T-cell (primary cell): ENCODE measurements at regions not wholly inside any gene's neighbourhood (a gene's known extent, or its start where the extent isn't known, plus 50 kb on each side); places are given as distances from the start of the nearest gene placed in this dataset.

ENCODE experiments used
- ATAC-seq, 4 experiments: fragments of 200-7000 bp in 3 of 4; fragments of 150-1000 bp in 1 of 4; cut with Tn5 transposase; replicated peaks in 1 of 4; 1 replicate in 3 of 4; 2 replicates in 1 of 4; pipeline ENCODE4 v1.10.0; 2021; ENCODE audit warnings: moderate library complexity in 3 of 4, mild to moderate bottlenecking in 2 of 4, moderate number of reproducible peaks in 1 of 4
- CTCF ChIA-PET, 2 donors: fragments of 300-600 bp; sonication (Branson Sonifier 250); formaldehyde crosslinking; loops; one replicate each; lab custom pipeline; 2022; ENCODE audit warnings: antibody characterized with exemption in 2 of 2; lab: Charles Lee
- POLR2A ChIA-PET, 2 donors: fragments of 300-600 bp; sonication (Branson Sonifier 250); formaldehyde crosslinking; loops; one replicate each; lab custom pipeline; 2022; ENCODE audit warnings: antibody characterized with exemption in 2 of 2; lab: Charles Lee
- DNase-seq, 35 experiments: peaks; one replicate each; pipeline versions ENCODE4 v3.0.0 to v3.0.0-alpha.2; 2013 to 2023
- H3K27ac ChIP-seq: one replicate; pipeline ENCODE4 v1.5.1; 2013; ENCODE audit warnings: low read length
- H3K27me3 ChIP-seq, 2 experiments: replicated peaks in 1 of 2; 1 replicate in 1 of 2; 2 replicates in 1 of 2; pipeline versions ENCODE4 v1.6.1 to v1.7.0; 2013; ENCODE audit warnings: low read length in 1 of 2, mixed read lengths in 1 of 2; ENCODE audit not compliant: control insufficient read depth in 2 of 2, insufficient read depth in 2 of 2; ENCODE audit errors: extremely low read depth in 1 of 2
- H3K36me3 ChIP-seq, 2 donors: 1 replicate in 1 of 2; 2 replicates in 1 of 2; pipeline versions ENCODE4 v1.6.1 to v1.7.0; 2013; ENCODE audit warnings: low read length in 1 of 2; ENCODE audit not compliant: control insufficient read depth in 2 of 2, insufficient read depth in 1 of 2; ENCODE audit errors: extremely low read depth in 1 of 2
- H3K4me1 ChIP-seq, 2 experiments: 1 replicate in 1 of 2; 2 replicates in 1 of 2; pipeline versions ENCODE4 v1.6.1 to v1.7.0; 2013; ENCODE audit warnings: low read length in 2 of 2, mixed read lengths in 1 of 2; ENCODE audit not compliant: insufficient read depth in 2 of 2, control insufficient read depth in 1 of 2; ENCODE audit errors: extremely low read depth in 1 of 2
- H3K4me3 ChIP-seq, 2 donors: 1 replicate in 1 of 2; 2 replicates in 1 of 2; pipeline versions ENCODE4 v1.5.1 to v1.7.0; 2013; ENCODE audit warnings: mild to moderate bottlenecking in 2 of 2, low read length in 1 of 2, moderate library complexity in 1 of 2; ENCODE audit not compliant: control insufficient read depth in 1 of 2; ENCODE audit errors: extremely low read depth in 1 of 2
- H3K9me3 ChIP-seq: 2 replicates; pipeline ENCODE4 v1.7.0; 2013
- H3K27ac Mint-ChIP-seq, 2 donors: one replicate each; pipeline ENCODE4 v1.8.0; 2020 to 2021; ENCODE audit warnings: mild to moderate bottlenecking in 2 of 2, mixed read lengths in 2 of 2
- H3K27me3 Mint-ChIP-seq, 2 donors: one replicate each; pipeline ENCODE4 v1.8.0; 2021 to 2022; ENCODE audit warnings: mixed read lengths in 2 of 2
- H3K36me3 Mint-ChIP-seq: one replicate; pipeline ENCODE4 v1.8.0; 2021; ENCODE audit warnings: mixed read lengths
- H3K4me1 Mint-ChIP-seq, 3 donors: one replicate each; pipeline ENCODE4 v1.8.0; 2020 to 2022; ENCODE audit warnings: mixed read lengths in 3 of 3, mild to moderate bottlenecking in 1 of 3
- H3K4me3 Mint-ChIP-seq, 3 donors: one replicate each; pipeline ENCODE4 v1.8.0; 2020 to 2022; ENCODE audit warnings: mild to moderate bottlenecking in 3 of 3, mixed read lengths in 3 of 3, moderate library complexity in 3 of 3
- H3K9me3 Mint-ChIP-seq, 3 donors: one replicate each; pipeline ENCODE4 v1.8.0; 2020 to 2022; ENCODE audit warnings: mixed read lengths in 3 of 3
- WGBS: methylation state at CpG from one replicate; pipeline ENCODE4 v1.1.5; 2013; ENCODE audit warnings: missing lambda C conversion rate; ENCODE audit not compliant: insufficient coverage; 5-methylcytosine and 5-hydroxymethylcytosine counted together

- WGBS, result 100% methylated on average over 2 of the region's 2 CpGs
- Mint-ChIP-seq H3K4me1 (no peaks in the 10 kb centered on the region), H3K9me3 (peaks cover 0 to 16% (median 9%) of the 10 kb centered on the region in 3 donors), H3K27me3 (no peaks in the 10 kb centered on the region), H3K4me3 (no peak overlapping the region), H3K36me3 (no peaks in the 10 kb centered on the region), H3K27ac (no peak overlapping the region)
- Histone ChIP-seq H3K4me3 (no peak overlapping the region), H3K27ac (no peak overlapping the region), H3K36me3 (no peaks in the 10 kb centered on the region), H3K9me3 (no peaks in the 10 kb centered on the region), H3K27me3 (no peaks in the 10 kb centered on the region), H3K4me1 (no peaks in the 10 kb centered on the region)
- no peak for DNase-seq
- no peak for ATAC-seq
- ChIA-PET POLR2A (no interaction called here), CTCF (no interaction called here)
These were observed 409.2 kb downstream of the CETN3 start for GRCh38 chr5:90000351-90000750.

GRCh38 chr5:89998519-89999305 lies 410.8 kb downstream of the CETN3 start:
- no peaks in the 10 kb centered on the region for H3K27me3 Mint-ChIP-seq
- H3K27ac ChIP-seq, result no peak overlapping the region
- WGBS, result 80% methylated on average over 2 of the region's 3 CpGs
- no peak for ATAC-seq
- no peaks in the 10 kb centered on the region for H3K36me3 ChIP-seq
- no peaks in the 10 kb centered on the region for H3K4me1 ChIP-seq
- no peaks in the 10 kb centered on the region for H3K27me3 ChIP-seq
- no peak overlapping the region for H3K27ac Mint-ChIP-seq
- CTCF ChIA-PET, result no interaction called here
- no peaks in the 10 kb centered on the region for H3K9me3 ChIP-seq
- no peaks in the 10 kb centered on the region for H3K36me3 Mint-ChIP-seq
- H3K9me3 Mint-ChIP-seq, result peaks cover 0 to 12% (median 8%) of the 10 kb centered on the region in 3 donors
- H3K4me3 ChIP-seq, result no peak overlapping the region
- no peak for DNase-seq
- POLR2A ChIA-PET, result interaction anchor here in 1 of 2 donors (0.7 kb wide), 1 partner anchor 40 kb away, joined by 3 read pairs; no protein-coding TSS in a partner anchor
- H3K4me3 Mint-ChIP-seq, result no peak overlapping the region
- H3K4me1 Mint-ChIP-seq, result no peaks in the 10 kb centered on the region

GRCh38 chr5:89996890-89997289 lies 412.7 kb downstream of the CETN3 start:
- POLR2A ChIA-PET, result no interaction called here
- 80% methylated on average over 3 of the region's 5 CpGs for WGBS

GRCh38 chr5:89996335-89996734 lies 413.2 kb downstream of the CETN3 start:
- no peak for ATAC-seq
- H3K27me3 ChIP-seq, result no peaks in the 10 kb centered on the region
- WGBS, result 33% methylated on average over 1 of the region's 1 CpG
- ChIA-PET POLR2A (no interaction called here), CTCF (no interaction called here)
- peaks cover 0 to 9% (median 0%) of the 10 kb centered on the region in 3 donors for H3K9me3 Mint-ChIP-seq
- no peaks in the 10 kb centered on the region for H3K4me1 Mint-ChIP-seq
- H3K36me3 Mint-ChIP-seq, result no peaks in the 10 kb centered on the region
- H3K27me3 Mint-ChIP-seq, result no peaks in the 10 kb centered on the region
- H3K27ac Mint-ChIP-seq, result no peak overlapping the region
- no peak overlapping the region for H3K4me3 ChIP-seq
- no peak for DNase-seq
- H3K9me3 ChIP-seq, result no peaks in the 10 kb centered on the region
- H3K4me3 Mint-ChIP-seq, result no peak overlapping the region
- no peaks in the 10 kb centered on the region for H3K36me3 ChIP-seq
- H3K27ac ChIP-seq, result no peak overlapping the region
- H3K4me1 ChIP-seq, result no peaks in the 10 kb centered on the region

More at GRCh38 chr5:89996890-89997289, 412.7 kb downstream of the CETN3 start:
- DNase-seq (no peak), ATAC-seq (no peak)
- Mint-ChIP-seq H3K36me3 (no peaks in the 10 kb centered on the region), H3K9me3 (peaks cover 0 to 9% (median 0%) of the 10 kb centered on the region in 3 donors), H3K27ac (no peak overlapping the region), H3K27me3 (no peaks in the 10 kb centered on the region), H3K4me3 (no peak overlapping the region), H3K4me1 (no peaks in the 10 kb centered on the region)
- Histone ChIP-seq H3K4me1 (no peaks in the 10 kb centered on the region), H3K27me3 (no peaks in the 10 kb centered on the region), H3K4me3 (no peak overlapping the region), H3K36me3 (no peaks in the 10 kb centered on the region), H3K9me3 (no peaks in the 10 kb centered on the region), H3K27ac (no peak overlapping the region)
- CTCF ChIA-PET, result no interaction called here

- DNase-seq, result no peak
These were observed 415.3 kb downstream of the CETN3 start for GRCh38 chr5:89994266-89994665.

GRCh38 chr5:89992201-89992600 lies 417.4 kb downstream of the CETN3 start:
- no peaks in the 10 kb centered on the region for H3K36me3 ChIP-seq
- CTCF ChIA-PET, result no interaction called here
- no peaks in the 10 kb centered on the region for H3K36me3 Mint-ChIP-seq
- H3K9me3 ChIP-seq, result no peaks in the 10 kb centered on the region
- peaks cover 0 to 12% (median 8%) of the 10 kb centered on the region in 3 donors for H3K9me3 Mint-ChIP-seq
- H3K27ac Mint-ChIP-seq, result no peak overlapping the region
- no peaks in the 10 kb centered on the region for H3K4me1 Mint-ChIP-seq
- H3K27ac ChIP-seq, result no peak overlapping the region
- H3K27me3 Mint-ChIP-seq, result no peaks in the 10 kb centered on the region
- WGBS, result 76% methylated on average over 2 of the region's 3 CpGs
- POLR2A ChIA-PET, result no interaction called here
- no peak overlapping the region for H3K4me3 Mint-ChIP-seq
- no peak for DNase-seq
- H3K27me3 ChIP-seq, result no peaks in the 10 kb centered on the region
- no peaks in the 10 kb centered on the region for H3K4me1 ChIP-seq
- H3K4me3 ChIP-seq, result no peak overlapping the region
- no peak for ATAC-seq

More at GRCh38 chr5:89994266-89994665, 415.3 kb downstream of the CETN3 start:
- Mint-ChIP-seq H3K27ac (no peak overlapping the region), H3K36me3 (no peaks in the 10 kb centered on the region), H3K4me1 (no peaks in the 10 kb centered on the region), H3K4me3 (no peak overlapping the region), H3K27me3 (no peaks in the 10 kb centered on the region), H3K9me3 (peaks cover 0 to 6% (median 0%) of the 10 kb centered on the region in 3 donors)
- ATAC-seq, result no peak
- Histone ChIP-seq H3K27me3 (no peaks in the 10 kb centered on the region), H3K9me3 (no peaks in the 10 kb centered on the region), H3K4me1 (no peaks in the 10 kb centered on the region), H3K27ac (no peak overlapping the region), H3K36me3 (no peaks in the 10 kb centered on the region), H3K4me3 (no peak overlapping the region)
- POLR2A ChIA-PET, result no interaction called here
- CTCF ChIA-PET, result no interaction called here
